Right lobe of liver (tissue), 6 donors: ENCODE measurements at regions not wholly inside any gene's neighbourhood (a gene's known extent, or its start where the extent isn't known, plus 50 kb on each side); places are given as distances from the start of the nearest gene placed in this dataset.

Experiments used
- ATAC-seq, 4 donors: fragments of 200-7000 bp; cut with Tn5 transposase; one replicate each; pipeline ENCODE4 v1.9.1; 2020; ENCODE audit warnings: mild to moderate bottlenecking in 4 of 4, moderate library complexity in 4 of 4
- DNase-seq, 3 donors: peaks; one replicate each; pipeline ENCODE4 v3.0.0-alpha.2; 2020
- H3K27ac ChIP-seq, 3 donors: fragments of 200-600 bp; one replicate each; pipeline ENCODE4 v1.8.0; 2022
- H3K27me3 ChIP-seq, 2 donors: fragments of 200-600 bp; one replicate each; pipeline ENCODE4 v1.8.0; 2022
- H3K36me3 ChIP-seq, 4 donors: fragments of 200-600 bp; sonication (generic) in 1 of 4; one replicate each; pipeline versions ENCODE4 v1.5.1 to v1.8.0; 2017 to 2022; ENCODE audit warnings: control low read depth in 1 of 4
- H3K4me1 ChIP-seq, 4 donors: fragments of 200-600 bp; sonication (generic) in 1 of 4; one replicate each; pipeline versions ENCODE4 v1.5.1 to v1.8.0; 2017 to 2022; ENCODE audit warnings: control low read depth in 1 of 4
- H3K4me3 ChIP-seq, 3 donors: fragments of 200-600 bp; one replicate each; pipeline ENCODE4 v1.8.0; 2022
- H3K9me3 ChIP-seq, 4 donors: fragments of 200-600 bp; sonication (generic) in 1 of 4; one replicate each; pipeline versions ENCODE4 v1.5.1 to v1.8.0; 2017 to 2022; ENCODE audit warnings: control low read depth in 1 of 4
- CTCF ChIP-seq, 4 donors: fragments of 200-600 bp in 3 of 4; fragments of 450-650 bp in 1 of 4; IDR thresholded peaks; one replicate each; pipeline versions ENCODE4 v1.5.1 to v1.8.0; 2016 to 2022; ENCODE audit warnings: antibody characterized with exemption in 4 of 4, mild to moderate bottlenecking in 2 of 4
- POLR2A ChIP-seq: fragments of 450-650 bp; IDR thresholded peaks from one replicate; pipeline ENCODE4 v1.6.1; 2017; ENCODE audit warnings: antibody characterized with exemption, mild to moderate bottlenecking
- WGBS: methylation state at CpG from one replicate; pipeline ENCODE4 v1.1.6; 2018; ENCODE audit warnings: low coverage, low lambda C conversion rate; ENCODE audit not compliant: insufficient coverage; ENCODE audit errors: missing lambda C conversion rate; 5-methylcytosine and 5-hydroxymethylcytosine counted together
- intact Hi-C, 2 donors: fragments of 100-400 bp; cut with DNase I; formaldehyde crosslinking; loops; one replicate each; pipeline versions ENCODE4 v1.11.2 to v1.14.1; 2022
- donor health status: DM: no; HTN: yes; CAD: no.
- donor health status: DM: no; HTN: no; CAD: no.
- donor health status: DM: no; HTN: no; CAD: no.
- donor health status: DM: no; HTN: yes; CAD: no.
- donor health status: DM: no; HTN: yes; CAD: no.

- H3K27me3 ChIP-seq = no peaks in the 10 kb centered on the region
- no peak overlapping the region for H3K4me3 ChIP-seq
- ATAC-seq = no peak
- no peak for DNase-seq
- H3K9me3 ChIP-seq = no peaks in the 10 kb centered on the region
- H3K4me1 ChIP-seq = no peaks in the 10 kb centered on the region
- TF ChIP-seq POLR2A (no peak), CTCF (IDR thresholded peaks at IDR 0.05) (no peak)
- H3K36me3 ChIP-seq = no peaks in the 10 kb centered on the region
- no peak overlapping the region for H3K27ac ChIP-seq
- 62% methylated on average over 7 of the region's 7 CpGs for WGBS
- intact Hi-C loops = no loop called here
Measured at GRCh38 chr18:27413495-27414401, 228.6 kb upstream of the CHST9 start.

GRCh38 chr18:27412556-27412955, 227.4 kb upstream of the CHST9 start:
- DNase-seq = no peak
- H3K4me1 ChIP-seq = no peaks in the 10 kb centered on the region
- no peak overlapping the region for H3K4me3 ChIP-seq
- no peaks in the 10 kb centered on the region for H3K36me3 ChIP-seq
- TF ChIP-seq POLR2A (no peak), CTCF (IDR thresholded peaks at IDR 0.05) (no peak)
- intact Hi-C loops = no loop called here
- H3K9me3 ChIP-seq = no peaks in the 10 kb centered on the region
- H3K27me3 ChIP-seq = no peaks in the 10 kb centered on the region
- ATAC-seq = no peak
- WGBS = 65% methylated on average over 1 of the region's 1 CpG
- no peak overlapping the region for H3K27ac ChIP-seq

GRCh38 chr18:27411911-27412310, 226.8 kb upstream of the CHST9 start:
- Histone ChIP-seq H3K9me3 (no peaks in the 10 kb centered on the region), H3K4me1 (no peaks in the 10 kb centered on the region), H3K27me3 (no peaks in the 10 kb centered on the region), H3K36me3 (no peaks in the 10 kb centered on the region), H3K4me3 (no peak overlapping the region), H3K27ac (no peak overlapping the region)
- ATAC-seq (no peak), DNase-seq (no peak)
- no peak for TF ChIP-seq CTCF (IDR thresholded peaks at IDR 0.05)
- TF ChIP-seq POLR2A = no peak
- intact Hi-C loops = no loop called here
- WGBS = 65% methylated on average over 2 of the region's 2 CpGs

GRCh38 chr18:27411013-27411412, 225.9 kb upstream of the CHST9 start:
- intact Hi-C loops = no loop called here
- WGBS = 46% methylated on average over 1 of the region's 1 CpG
- H3K27ac ChIP-seq = no peak overlapping the region
- no peaks in the 10 kb centered on the region for H3K27me3 ChIP-seq
- no peaks in the 10 kb centered on the region for H3K9me3 ChIP-seq
- no peak for TF ChIP-seq CTCF (IDR thresholded peaks at IDR 0.05)
- TF ChIP-seq POLR2A = no peak
- DNase-seq (no peak), ATAC-seq (no peak)
- no peaks in the 10 kb centered on the region for H3K4me1 ChIP-seq
- H3K36me3 ChIP-seq = no peaks in the 10 kb centered on the region
- H3K4me3 ChIP-seq = no peak overlapping the region
